Caco-2 (cell line): ENCODE measurements at regions not wholly inside any gene's neighbourhood (a gene's known extent, or its start where the extent isn't known, plus 50 kb on each side); places are given as distances from the start of the nearest gene placed in this dataset.

ENCODE experiments used
- BruUV-seq: library from RNA; stranded (reverse); fragments of 400-500 nt; replicated peaks from 2 replicates; lab custom pipeline; 2021; lab: Mats Ljungman, UMichigan
- CTCF ChIA-PET: fragments of 300-600 bp; sonication (Branson Sonifier 250); formaldehyde crosslinking; loops from one replicate; lab custom pipeline; 2022; ENCODE audit warnings: antibody characterized with exemption; lab: Charles Lee
- POLR2A ChIA-PET: fragments of 300-600 bp; sonication (Branson Sonifier 250); formaldehyde crosslinking; loops from one replicate; lab custom pipeline; 2022; ENCODE audit warnings: antibody characterized with exemption; lab: Charles Lee
- DNase-seq, 2 experiments: peaks; one replicate each; pipeline versions ENCODE4 v3.0.0 to v3.0.0-alpha.2; 2020 to 2022
- H3K27me3 ChIP-seq: replicated peaks from 2 replicates; pipeline ENCODE4 v1.6.0; 2011; ENCODE audit warnings: low read length; ENCODE audit not compliant: control insufficient read depth, insufficient read depth
- H3K36me3 ChIP-seq: 2 replicates; pipeline ENCODE4 v1.5.1; 2011; ENCODE audit warnings: low read length; ENCODE audit not compliant: control insufficient read depth, insufficient read depth
- H3K4me1 ChIP-seq: fragments of 250-450 bp; sonication (Bioruptor Pico); 2 replicates; pipeline ENCODE4 v1.5.1; 2020; ENCODE audit warnings: mild to moderate bottlenecking
- H3K4me3 ChIP-seq: 2 replicates; pipeline ENCODE4 v1.5.1; 2011; ENCODE audit warnings: low read depth, mild to moderate bottlenecking, control low read depth, low read length
- H3K9me3 ChIP-seq: fragments of 250-450 bp; sonication (Bioruptor Pico); 2 replicates; pipeline ENCODE4 v1.5.1; 2020; ENCODE audit warnings: mild to moderate bottlenecking, moderate library complexity
- H3K27ac Mint-ChIP-seq: one replicate; pipeline ENCODE4 v1.8.0; 2022; ENCODE audit warnings: mixed read lengths; ENCODE audit not compliant: unreplicated experiment
- H3K27me3 Mint-ChIP-seq: one replicate; pipeline ENCODE4 v1.8.0; 2022; ENCODE audit warnings: mixed read lengths; ENCODE audit not compliant: insufficient read depth, unreplicated experiment
- H3K36me3 Mint-ChIP-seq: one replicate; pipeline ENCODE4 v1.8.0; 2022; ENCODE audit warnings: mild to moderate bottlenecking, mixed read lengths; ENCODE audit not compliant: insufficient read depth, unreplicated experiment
- H3K4me1 Mint-ChIP-seq: one replicate; pipeline ENCODE4 v1.8.0; 2022; ENCODE audit warnings: low read depth, mixed read lengths; ENCODE audit not compliant: unreplicated experiment
- H3K4me3 Mint-ChIP-seq: one replicate; pipeline ENCODE4 v1.8.0; 2022; ENCODE audit warnings: mild to moderate bottlenecking, moderate library complexity, mixed read lengths; ENCODE audit not compliant: unreplicated experiment
- H3K9me3 Mint-ChIP-seq: one replicate; pipeline ENCODE4 v1.8.0; 2022; ENCODE audit warnings: mixed read lengths; ENCODE audit not compliant: unreplicated experiment
- CTCF ChIP-seq, 2 experiments: fragments of 200-600 bp in 1 of 2; IDR thresholded peaks; 1 replicate in 1 of 2; 2 replicates in 1 of 2; pipeline versions ENCODE4 v1.5.1 to v1.8.0; 2011 to 2022; ENCODE audit warnings: antibody characterized with exemption in 1 of 2, control low read depth in 1 of 2, inconsistent platforms in 1 of 2, low read depth in 1 of 2, low read length in 1 of 2, mild to moderate bottlenecking in 1 of 2, moderate library complexity in 1 of 2; ENCODE audit not compliant: insufficient read depth in 1 of 2, severe bottlenecking in 1 of 2, unreplicated experiment in 1 of 2
- intact Hi-C: fragments of 100-400 bp; cut with micrococcal nuclease; formaldehyde crosslinking; loops from one replicate; pipeline ENCODE4 v1.10.0; 2022; ENCODE audit not compliant: unreplicated experiment

GRCh38 chr10:56090914-56091540, 270.0 kb downstream of the ZWINT start:
- BruUV-seq = no TSS peak
- Histone ChIP-seq H3K4me3 (no peak overlapping the region), H3K27me3 (no peaks in the 10 kb centered on the region), H3K9me3 (peaks cover 4% of the 10 kb centered on the region; the same call in 1 of the 2 replicates), H3K4me1 (no peaks in the 10 kb centered on the region), H3K36me3 (no peaks in the 10 kb centered on the region)
- ChIA-PET CTCF (no interaction called here), POLR2A (no interaction called here)
- Mint-ChIP-seq H3K36me3 (no peaks in the 10 kb centered on the region), H3K27ac (no peak overlapping the region), H3K27me3 (no peaks in the 10 kb centered on the region), H3K4me3 (no peak overlapping the region), H3K4me1 (no peaks in the 10 kb centered on the region), H3K9me3 (peaks cover 17% of the 10 kb centered on the region)
- intact Hi-C loops = no loop called here
- DNase-seq = no peak
- TF ChIP-seq CTCF (IDR thresholded peaks at IDR 0.05; ENCODE audit: insufficient read depth in 1 of 2, low read depth in 1 of 2, low read length in 1 of 2, severe bottlenecking in 1 of 2, unreplicated experiment in 1 of 2) = no peak

GRCh38 chr10:56085406-56086122, 275.5 kb downstream of the ZWINT start:
- Histone ChIP-seq H3K4me1 (no peaks in the 10 kb centered on the region), H3K36me3 (no peaks in the 10 kb centered on the region), H3K4me3 (no peak overlapping the region), H3K27me3 (no peaks in the 10 kb centered on the region), H3K9me3 (no peaks in the 10 kb centered on the region; the same call in 1 of the 2 replicates)
- no peak overlapping the region for H3K27ac Mint-ChIP-seq
- POLR2A ChIA-PET = no interaction called here
- H3K36me3 Mint-ChIP-seq = no peaks in the 10 kb centered on the region
- H3K4me1 Mint-ChIP-seq = no peaks in the 10 kb centered on the region
- DNase-seq = no peak
- BruUV-seq = no TSS peak
- no peaks in the 10 kb centered on the region for H3K27me3 Mint-ChIP-seq
- CTCF ChIA-PET = no interaction called here
- intact Hi-C loops = no loop called here
- TF ChIP-seq CTCF (IDR thresholded peaks at IDR 0.05; ENCODE audit: insufficient read depth in 1 of 2, low read depth in 1 of 2, low read length in 1 of 2, severe bottlenecking in 1 of 2, unreplicated experiment in 1 of 2) = no peak
- peaks cover 22% of the 10 kb centered on the region for H3K9me3 Mint-ChIP-seq
- H3K4me3 Mint-ChIP-seq = no peak overlapping the region

- no peak for DNase-seq
- ChIA-PET CTCF (no interaction called here), POLR2A (no interaction called here)
- peaks cover 2% of the 10 kb centered on the region for H3K27me3 Mint-ChIP-seq
- TF ChIP-seq CTCF (IDR thresholded peaks at IDR 0.05; ENCODE audit: insufficient read depth in 1 of 2, low read depth in 1 of 2, low read length in 1 of 2, severe bottlenecking in 1 of 2, unreplicated experiment in 1 of 2) = no peak
- no peak overlapping the region for H3K27ac Mint-ChIP-seq
- no peaks in the 10 kb centered on the region; the same call in 1 of the 2 replicates for H3K9me3 ChIP-seq
- H3K4me1 ChIP-seq = no peaks in the 10 kb centered on the region
- no peaks in the 10 kb centered on the region for H3K36me3 Mint-ChIP-seq
- peaks cover 10% of the 10 kb centered on the region for H3K9me3 Mint-ChIP-seq
- no peak overlapping the region for H3K4me3 Mint-ChIP-seq
- no peaks in the 10 kb centered on the region for H3K4me1 Mint-ChIP-seq
- H3K27me3 ChIP-seq = no peaks in the 10 kb centered on the region
- no peak overlapping the region for H3K4me3 ChIP-seq
- H3K36me3 ChIP-seq = no peaks in the 10 kb centered on the region
- no TSS peak for BruUV-seq
- intact Hi-C loops = no loop called here
Measured at GRCh38 chr10:56082169-56082568, 278.9 kb downstream of the ZWINT start.
